Pulmonary artery endothelial cell (primary cell): ENCODE measurements at regions not wholly inside any gene's neighbourhood (a gene's known extent, or its start where the extent isn't known, plus 50 kb on each side); places are given as distances from the start of the nearest gene placed in this dataset.
A peak's percentile ranks its signal among the peaks of the same experiment; 100 is the strongest.
"Not testable (repeated sequence)": the region's sequence is repeated elsewhere in the genome, so short reads cannot be mapped to it uniquely, and the experiment has no call there.

Experiments used
- DNase-seq: peaks from one replicate; pipeline ENCODE4 v3.0.0-alpha.2; 2011; ENCODE audit warnings: low read depth, low spot score

DNA sequence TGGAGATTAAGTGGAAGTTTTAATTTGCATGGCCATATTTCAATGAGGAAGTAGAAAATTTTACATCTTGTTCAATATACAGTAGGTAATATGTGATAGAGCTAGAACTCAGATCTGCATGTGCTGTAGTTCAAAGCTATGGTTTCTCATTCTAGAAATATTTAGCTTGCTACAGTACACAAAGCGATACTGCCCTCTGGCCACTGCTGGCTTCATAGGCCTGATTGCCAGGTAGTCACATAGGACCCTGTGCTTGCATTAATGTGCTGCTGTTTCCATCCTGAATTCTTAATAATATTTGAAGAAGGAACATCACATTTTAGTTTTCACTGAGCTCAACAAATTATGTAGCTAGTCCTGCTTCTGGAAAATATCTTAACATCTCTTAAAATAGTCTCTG is 87.0 kb downstream of the PLSCR2 start:
- no peak for DNase-seq

DNA sequence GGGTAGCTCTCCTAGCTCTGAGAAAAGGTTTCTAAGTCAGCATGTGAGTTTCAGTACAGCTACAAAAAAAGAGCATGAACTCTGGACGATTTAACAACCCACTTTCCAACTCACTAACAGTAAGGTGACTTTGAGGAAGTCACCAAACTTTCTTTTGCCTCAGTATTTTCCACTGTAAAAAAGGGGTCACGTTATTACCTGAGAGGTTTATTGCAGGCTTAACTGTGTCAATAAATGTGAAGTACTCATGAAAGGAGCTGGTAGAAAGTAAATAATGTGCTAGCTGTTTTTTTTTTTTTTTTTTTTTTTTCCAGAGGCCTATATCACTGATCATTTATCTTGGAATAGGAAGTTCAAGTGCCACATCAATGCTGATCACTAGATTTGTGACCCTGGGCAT is 89.3 kb downstream of the PLSCR2 start:
- no peak for DNase-seq

GRCh38 chr3:146375219-146375618 is 94.1 kb downstream of the PLSCR2 start:
- DNase-seq, result no peak

GRCh38 chr3:146374146-146374545 is 95.2 kb downstream of the PLSCR2 start:
- DNase-seq, result no peak

DNA sequence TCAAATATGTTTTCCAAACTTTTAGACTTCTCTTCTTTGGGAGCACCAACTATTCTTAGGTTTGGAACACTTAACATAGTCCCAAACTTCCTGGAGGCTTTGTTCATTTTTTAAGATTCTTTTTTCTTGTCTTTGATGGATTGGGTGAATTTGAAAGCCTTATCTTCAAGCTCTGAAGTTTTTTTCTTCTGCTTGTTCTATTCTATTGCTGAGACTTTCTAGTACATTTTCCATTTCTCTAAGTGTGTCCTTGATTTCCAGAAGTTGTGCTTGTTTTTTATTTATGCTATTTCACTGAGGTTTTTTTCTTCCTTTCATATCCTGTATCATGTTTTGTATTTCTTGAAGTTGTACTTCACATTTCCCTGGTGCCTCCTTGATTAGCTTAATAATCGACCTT is 97.5 kb downstream of the PLSCR2 start:
- no peak for DNase-seq

- no peak for DNase-seq
Observed at GRCh38 chr3:146368882-146369523, 100.4 kb downstream of the PLSCR2 start.

DNA sequence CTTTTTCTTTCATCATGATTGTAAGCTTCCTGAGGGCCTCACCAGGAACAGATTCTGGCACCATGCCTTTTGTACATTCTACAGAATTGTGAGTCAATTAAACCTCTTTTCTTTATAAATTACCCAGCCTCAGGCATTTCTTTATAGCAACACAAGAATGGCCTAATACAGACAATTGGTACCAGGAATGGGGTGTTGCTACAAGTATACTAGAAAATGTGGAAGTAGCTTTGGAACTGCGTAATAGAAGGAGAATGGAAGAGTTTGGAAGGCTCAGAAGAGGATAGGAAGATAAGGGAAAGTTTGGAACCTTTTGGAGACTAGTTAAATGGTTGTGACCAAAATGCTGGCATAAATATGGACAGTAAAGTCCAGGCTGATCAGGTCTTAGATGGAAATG is 108.9 kb upstream of the PLSCR4 start:
- no peak for DNase-seq

DNA sequence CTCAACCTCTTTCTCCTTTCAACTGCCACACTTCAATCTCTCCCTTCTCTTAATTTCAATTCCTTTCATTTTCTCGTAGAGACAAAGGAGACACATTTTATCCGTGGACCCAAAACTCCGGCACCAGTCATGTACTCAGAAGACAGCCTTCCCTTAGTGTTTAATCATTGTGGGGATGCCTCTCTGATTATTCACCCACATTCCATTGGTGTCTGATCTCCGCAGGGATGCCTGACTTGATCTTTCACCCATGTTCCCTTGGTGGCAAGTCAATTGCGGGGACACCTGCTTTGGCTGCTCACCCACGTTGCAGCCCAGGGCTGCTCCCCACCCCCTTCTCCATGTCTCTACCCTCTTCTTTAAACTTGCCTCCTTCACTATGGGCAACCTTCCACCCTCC is 103.5 kb upstream of the PLSCR4 start:
- not testable (repeated sequence) for DNase-seq

GRCh38 chr3:146350852-146351251 is 99.9 kb upstream of the PLSCR4 start:
- no peak for DNase-seq

DNA sequence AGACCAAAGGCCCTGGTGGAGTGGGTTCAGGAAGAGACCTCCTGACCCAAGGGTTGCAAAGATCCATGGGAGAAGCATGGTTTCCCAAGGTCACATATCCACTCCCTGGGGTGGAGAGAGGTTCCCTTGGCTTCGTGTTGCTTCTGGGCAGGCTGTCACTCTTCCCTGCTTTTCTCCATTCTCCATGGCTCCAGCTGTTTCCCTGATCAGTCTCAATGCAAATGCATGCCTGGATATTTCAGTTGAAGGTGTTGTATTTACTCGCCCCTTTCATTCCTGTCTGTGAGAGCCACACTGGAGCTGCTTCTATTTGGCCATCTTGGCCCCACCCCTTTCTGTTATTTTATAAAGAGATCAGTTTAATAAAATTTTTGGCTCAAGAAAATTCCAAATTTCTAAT is 95.0 kb upstream of the PLSCR4 start:
- DNase-seq, result no peak

DNA sequence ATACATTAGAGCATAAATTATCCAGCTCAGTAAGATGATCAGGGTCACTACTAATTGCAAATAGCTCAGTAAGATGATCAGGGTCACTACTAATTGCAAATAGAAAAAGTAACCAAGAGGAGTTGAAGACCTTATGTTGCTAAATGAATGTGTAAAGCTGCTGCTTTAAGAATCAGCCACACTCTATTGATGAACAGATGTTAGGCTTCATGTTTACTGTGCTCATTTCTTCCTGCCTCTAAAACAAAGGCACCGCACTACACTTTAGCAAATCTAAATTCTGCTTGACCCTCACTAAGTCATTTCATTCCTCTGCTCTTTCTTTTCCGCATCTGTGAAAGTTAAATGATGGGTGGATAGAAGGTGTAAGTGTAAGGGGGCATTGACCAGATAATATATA is 92.6 kb upstream of the PLSCR4 start:
- no peak for DNase-seq

DNA sequence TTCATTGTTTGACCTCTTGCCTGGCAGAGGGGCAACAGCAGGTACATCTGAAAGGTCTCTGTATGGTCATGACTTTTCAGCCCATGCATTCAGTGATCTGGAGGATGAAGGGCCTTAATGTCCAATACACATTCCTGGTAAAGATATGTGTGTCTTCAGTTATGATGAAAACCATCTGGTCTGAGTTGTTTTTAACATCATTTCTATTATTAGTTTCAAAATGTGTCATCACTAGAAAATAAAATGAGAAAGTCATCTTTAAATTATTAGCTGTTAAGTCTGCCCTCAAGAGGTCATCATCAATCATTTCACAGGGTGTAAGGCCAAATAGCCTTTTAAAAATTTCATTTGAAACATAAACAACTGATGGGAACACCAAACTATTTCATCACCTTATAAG is 92.1 kb upstream of the PLSCR4 start:
- DNase-seq, result no peak

DNA sequence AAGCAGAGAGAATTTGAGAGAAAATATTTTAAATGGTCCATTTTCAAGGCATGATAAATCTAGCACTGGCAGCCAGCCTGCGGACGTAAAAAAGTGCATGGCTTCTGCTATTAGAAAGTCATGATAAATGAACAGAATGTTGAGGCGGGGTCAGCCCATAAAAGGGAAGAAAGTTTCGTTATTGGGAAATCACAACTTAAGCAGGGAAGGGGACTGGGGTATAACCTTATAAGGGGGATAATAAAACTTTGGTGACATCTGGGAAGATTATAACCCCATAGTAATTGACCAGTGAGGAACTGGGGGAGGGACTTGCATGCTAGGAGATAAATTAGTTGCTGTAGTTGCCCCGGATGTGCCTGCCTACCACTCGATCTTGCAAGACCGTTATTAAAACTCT is 88.4 kb upstream of the PLSCR4 start:
- no peak for DNase-seq

- DNase-seq, result no peak
Observed at GRCh38 chr3:146337991-146338390, 87.1 kb upstream of the PLSCR4 start.

DNA sequence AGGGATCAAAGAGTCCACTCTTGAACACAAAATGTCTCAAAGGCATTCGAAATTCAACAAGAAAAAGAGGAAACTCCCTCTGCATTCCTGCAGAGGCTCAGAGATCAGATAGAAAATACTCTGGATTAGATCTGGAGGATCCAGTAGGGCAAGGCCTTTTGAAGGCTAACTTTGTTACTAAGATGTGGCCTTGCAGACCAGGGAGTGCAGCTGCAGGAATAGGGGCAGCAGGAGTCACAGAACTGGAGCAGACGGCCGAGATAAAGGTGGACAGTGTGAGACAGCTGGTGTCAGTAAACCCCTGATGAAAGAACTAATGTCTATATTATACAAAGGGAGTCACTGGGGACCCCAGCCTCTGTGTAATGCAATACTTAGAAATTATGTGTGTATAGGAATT is 84.5 kb upstream of the PLSCR4 start:
- no peak for DNase-seq

DNA sequence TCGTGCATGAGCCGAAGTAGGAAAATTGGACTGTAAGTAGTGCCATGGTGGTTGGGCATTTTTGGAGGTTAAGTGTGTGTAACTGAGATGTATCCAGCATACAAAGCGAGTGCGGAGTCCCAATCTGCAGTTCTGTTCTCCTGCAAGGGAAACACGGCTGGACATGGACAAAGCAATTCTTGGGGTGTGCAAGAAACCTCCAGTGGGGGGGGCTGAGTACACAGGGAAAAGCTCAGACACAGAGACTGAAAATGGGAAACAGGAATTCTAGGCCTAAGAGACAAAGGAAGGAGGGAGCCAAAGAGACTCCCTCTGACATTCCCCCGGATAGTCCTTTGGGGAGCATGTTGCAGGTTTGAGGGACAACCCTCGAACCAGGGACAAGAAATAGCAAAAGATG is 83.2 kb upstream of the PLSCR4 start:
- no peak for DNase-seq

DNA sequence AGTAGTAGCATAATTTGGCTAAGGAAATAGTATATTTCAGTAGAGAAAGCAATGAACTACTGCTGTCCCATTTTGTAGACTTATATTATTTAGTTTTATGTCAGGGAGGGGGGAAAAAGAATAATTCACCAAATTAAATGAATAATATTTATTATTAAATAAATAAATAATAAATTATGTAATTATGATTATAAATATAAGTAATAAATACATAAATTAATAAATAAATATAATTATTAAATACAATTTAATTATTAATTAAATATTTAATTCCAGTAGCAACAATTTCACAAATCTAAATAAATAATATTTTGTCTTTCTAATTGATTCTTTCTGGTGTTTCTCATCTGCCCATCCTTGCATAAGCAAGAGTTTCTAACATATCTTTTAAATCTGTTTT is 81.1 kb upstream of the PLSCR4 start:
- no peak for DNase-seq

DNA sequence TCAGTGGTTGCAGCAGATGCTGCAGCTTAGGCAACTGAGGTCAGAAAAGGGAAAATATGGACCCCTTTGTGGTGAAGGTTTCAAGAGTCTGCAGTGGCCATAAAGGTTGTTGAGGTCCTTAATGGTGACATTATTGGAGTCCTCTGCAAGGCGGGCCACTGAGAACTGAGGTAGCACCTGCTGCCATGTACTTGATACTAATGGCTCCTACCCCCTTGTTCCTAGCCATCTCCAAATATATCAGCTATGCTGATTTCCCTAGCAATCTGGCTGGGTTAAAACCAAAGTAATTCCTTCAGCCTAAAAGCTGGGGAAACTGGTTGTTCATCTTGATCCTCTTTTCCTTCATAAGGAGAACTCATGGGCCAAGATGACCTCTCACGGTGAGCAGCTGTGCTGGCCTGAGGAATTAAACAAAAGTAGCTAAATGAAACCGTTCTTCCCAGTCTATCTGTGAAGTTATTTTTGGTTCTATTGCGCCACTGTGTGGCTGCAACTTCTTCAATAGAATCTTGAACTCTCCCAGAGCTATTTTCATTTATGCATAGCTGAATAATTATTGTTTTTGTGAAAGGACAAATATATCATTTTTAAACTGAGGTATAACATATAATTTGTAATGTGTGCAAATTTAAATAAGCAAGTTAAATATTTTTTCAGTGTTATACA is 76.1 kb upstream of the PLSCR4 start:
- DNase-seq, result peak; percentile 63

GRCh38 chr3:146325170-146325569 is 74.3 kb upstream of the PLSCR4 start:
- no peak for DNase-seq

DNA sequence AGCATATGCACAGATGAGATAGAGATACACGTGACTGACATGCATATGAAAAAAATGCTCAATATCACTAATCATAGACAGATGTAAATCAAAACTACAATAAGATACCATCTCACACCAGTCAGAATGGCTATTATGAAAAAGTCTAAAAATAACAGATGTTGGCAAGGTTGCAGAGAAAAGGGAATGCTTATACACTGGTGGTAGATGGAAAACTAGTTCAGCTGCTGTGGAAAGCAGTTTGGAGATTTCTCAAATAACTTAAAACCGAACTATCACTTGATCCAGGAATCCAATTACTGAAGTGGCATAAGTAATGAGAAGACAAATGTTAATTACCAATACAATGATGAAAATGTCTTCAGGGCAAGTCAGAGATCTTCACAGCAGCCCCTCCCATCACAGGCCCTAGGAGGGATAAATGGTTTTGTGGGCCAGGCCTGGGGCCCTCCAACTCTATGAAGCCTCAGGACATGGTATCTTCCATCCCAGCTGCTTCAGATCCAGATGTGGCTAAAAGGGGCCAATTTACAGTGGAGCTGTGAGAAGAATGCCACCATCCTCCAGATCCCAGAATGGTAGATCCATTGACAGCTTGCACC is 71.4 kb upstream of the PLSCR4 start:
- no peak for DNase-seq

GRCh38 chr3:146314871-146315270 is 64.0 kb upstream of the PLSCR4 start:
- DNase-seq, result peak; percentile 13

DNA sequence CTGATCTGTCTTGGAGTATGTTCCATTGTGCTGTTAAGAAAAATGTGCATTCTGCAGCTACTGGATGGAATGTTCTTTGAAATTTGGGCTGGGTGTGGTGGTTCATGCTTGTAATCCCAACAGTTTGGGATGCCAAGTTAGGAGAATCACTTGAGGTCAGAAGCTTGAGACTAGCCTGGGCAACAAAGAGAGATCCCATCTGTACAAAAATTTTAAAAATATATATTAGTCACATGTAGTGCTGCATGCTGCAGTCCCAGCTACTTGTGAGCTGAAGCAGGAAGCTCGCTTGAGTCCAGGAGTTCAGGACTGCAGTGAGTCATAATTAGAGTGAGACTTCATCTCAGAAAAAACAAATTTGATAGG is 62.8 kb upstream of the PLSCR4 start:
- peak; percentile 90 for DNase-seq

DNA sequence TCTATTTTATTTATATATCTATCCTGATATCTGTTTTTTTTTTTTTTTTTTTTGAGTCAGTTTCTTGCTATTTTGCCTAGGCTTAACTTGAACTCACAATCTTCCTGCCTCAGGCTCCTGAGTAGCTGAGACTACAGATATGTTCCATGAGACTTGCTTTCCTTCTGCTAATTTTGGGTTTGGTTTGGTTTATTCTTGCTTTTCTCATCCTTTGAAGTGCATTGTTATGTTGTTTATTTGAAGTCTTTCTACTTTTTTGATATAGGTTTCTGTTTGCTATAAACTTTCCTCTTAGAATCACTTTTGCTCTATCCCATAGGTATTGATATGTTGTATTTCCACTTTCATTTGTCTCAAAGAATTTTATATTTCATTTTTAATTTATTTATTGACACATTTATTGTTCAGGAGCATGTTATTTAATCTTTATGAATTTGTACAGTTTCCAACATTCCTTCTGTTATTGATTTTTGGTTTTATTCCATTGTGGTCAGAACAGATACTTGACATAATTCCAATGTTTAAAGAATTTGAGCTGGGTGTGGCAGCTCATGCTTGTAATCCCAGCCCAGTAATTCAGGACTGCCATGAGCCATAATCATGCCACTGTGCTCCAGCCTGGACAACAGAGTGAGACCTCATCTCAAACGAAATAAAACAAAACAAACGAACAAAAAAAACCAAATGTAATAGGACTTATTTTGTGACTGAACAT is 62.3 kb upstream of the PLSCR4 start:
- DNase-seq, result no peak
